Endothelial cell of umbilical vein (primary cell): ENCODE measurements at regions not wholly inside any gene's neighbourhood (a gene's known extent, or its start where the extent isn't known, plus 50 kb on each side); places are given as distances from the start of the nearest gene placed in this dataset.

Experiments used
- BruUV-seq: library from RNA; stranded (reverse); fragments of 400-500 nt; replicated peaks from 2 replicates; lab custom pipeline; 2021; lab: Mats Ljungman, UMichigan
- CTCF ChIA-PET: fragments of 300-600, 350-600 bp; sonication (Branson Sonifier 250); formaldehyde crosslinking; loops from one replicate; lab custom pipeline; 2021; ENCODE audit warnings: antibody characterized with exemption, inconsistent platforms; lab: Charles Lee
- POLR2A ChIA-PET: fragments of 300-600, 350-600 bp; sonication (Branson Sonifier 250); formaldehyde crosslinking; loops from one replicate; lab custom pipeline; 2021; ENCODE audit warnings: antibody characterized with exemption, inconsistent platforms; lab: Charles Lee
- DNase-seq: peaks from one replicate; pipeline ENCODE4 v3.0.0-alpha.2; 2011; ENCODE audit warnings: low read depth, low spot score
- FAIRE-seq: peaks from 2 replicates; lab custom pipeline; 2011; peaks lifted over from hg19 to GRCh38; lab: Jason Lieb, UNC
- H2AFZ ChIP-seq: 2 replicates; pipeline ENCODE4 v1.6.0; 2012; ENCODE audit warnings: low read depth, low read length, control low read depth, inconsistent platforms
- H3K27ac ChIP-seq: 2 replicates; pipeline ENCODE4 v1.5.1; 2011; ENCODE audit warnings: low read depth, mild to moderate bottlenecking, control low read depth, low read length, moderate library complexity; ENCODE audit not compliant: insufficient read depth
- H3K27me3 ChIP-seq, 2 experiments: 2 replicates each; pipeline versions ENCODE4 v1.6.0 to v1.6.1; 2011; ENCODE audit warnings: low read length in 2 of 2, mixed read lengths in 1 of 2; ENCODE audit not compliant: control insufficient read depth in 2 of 2, insufficient read depth in 2 of 2
- H3K36me3 ChIP-seq, 2 experiments: 2 replicates in 1 of 2; 3 replicates in 1 of 2; pipeline ENCODE4 v1.5.1; 2011; ENCODE audit warnings: low read length in 2 of 2, mild to moderate bottlenecking in 1 of 2, moderate library complexity in 1 of 2; ENCODE audit not compliant: control insufficient read depth in 2 of 2, insufficient read depth in 2 of 2; ENCODE audit errors: extremely low read depth in 1 of 2
- H3K4me1 ChIP-seq: 3 replicates; pipeline ENCODE4 v1.5.1; 2011; ENCODE audit warnings: mild to moderate bottlenecking, low read length; ENCODE audit not compliant: control insufficient read depth, insufficient read depth; ENCODE audit errors: extremely low read depth
- H3K4me2 ChIP-seq: 2 replicates; pipeline ENCODE4 v1.6.1; 2011; ENCODE audit warnings: low read length, control low read depth, mixed read lengths; ENCODE audit not compliant: insufficient read depth
- H3K4me3 ChIP-seq, 3 experiments: fragments of 200-600 bp in 1 of 3; sonication (generic), shearing (Covaris generic) in 1 of 3; replicated peaks in 1 of 3; 2 replicates each; pipeline ENCODE4 v1.5.1; 2011 to 2016; ENCODE audit warnings: control low read depth in 3 of 3, low read length in 3 of 3, mild to moderate bottlenecking in 2 of 3, inconsistent platforms in 1 of 3, low read depth in 1 of 3, moderate library complexity in 1 of 3; ENCODE audit not compliant: insufficient read depth in 1 of 3
- H3K79me2 ChIP-seq: 2 replicates; pipeline ENCODE4 v1.6.0; 2012; ENCODE audit warnings: low read length, inconsistent platforms; ENCODE audit not compliant: control insufficient read depth, insufficient read depth
- H3K9ac ChIP-seq: replicated peaks from 2 replicates; pipeline ENCODE3; 2011; ENCODE audit warnings: low read length, control low read depth; ENCODE audit not compliant: insufficient read depth; ENCODE audit errors: extremely low read depth
- H3K9me1 ChIP-seq: replicated peaks from 3 replicates; pipeline ENCODE4 v1.6.0; 2011; ENCODE audit warnings: mild to moderate bottlenecking, low read length; ENCODE audit not compliant: control insufficient read depth, insufficient read depth; ENCODE audit errors: extremely low read depth
- H3K9me3 ChIP-seq: replicated peaks from 2 replicates; pipeline ENCODE4 v1.5.1; 2012; ENCODE audit warnings: low read length, inconsistent platforms; ENCODE audit not compliant: control insufficient read depth, insufficient read depth
- H4K20me1 ChIP-seq: replicated peaks from 2 replicates; pipeline ENCODE3; 2011; ENCODE audit warnings: mild to moderate bottlenecking, low read length; ENCODE audit not compliant: control insufficient read depth, insufficient read depth; ENCODE audit errors: extremely low read depth
- FOS ChIP-seq: IDR thresholded peaks from 2 replicates; pipeline ENCODE4 v1.6.1; 2011; ENCODE audit warnings: mild to moderate bottlenecking, low read length, moderate library complexity, borderline replicate concordance; ENCODE audit not compliant: insufficient read depth
- GATA2 ChIP-seq: IDR thresholded peaks from 2 replicates; pipeline ENCODE4 v1.7.0; 2011; ENCODE audit warnings: low read depth, mild to moderate bottlenecking, moderate library complexity, mixed read lengths, low read length; ENCODE audit not compliant: insufficient read length, insufficient read depth
- JUN ChIP-seq: IDR thresholded peaks from 2 replicates; pipeline ENCODE4 v1.6.1; 2011; ENCODE audit warnings: borderline replicate concordance, low read depth; ENCODE audit not compliant: insufficient read length, insufficient read depth
- MYC ChIP-seq: IDR thresholded peaks from one replicate; pipeline ENCODE4 v1.6.1; 2011; ENCODE audit warnings: mild to moderate bottlenecking, low read depth, low read length
- POLR2A ChIP-seq: IDR thresholded peaks from 2 replicates; pipeline ENCODE4 v1.6.1; 2012; ENCODE audit warnings: low read depth, mild to moderate bottlenecking, control low read depth, low read length
- POLR2AphosphoS5 ChIP-seq: IDR thresholded peaks from 2 replicates; pipeline ENCODE4 v1.6.1; 2012; ENCODE audit warnings: low read depth, mild to moderate bottlenecking, control low read depth, low read length, moderate library complexity; ENCODE audit not compliant: insufficient read depth
- dilution Hi-C: fragments of 300-500 bp; cut with MboI; formaldehyde crosslinking; loops from one replicate; pipeline ENCODE4 v1.15.0; 2019; ENCODE audit warnings: low sequenced_read_pairs; ENCODE audit not compliant: extremely low pct_ligation_motif_present
- intact Hi-C: fragments of 100-400 bp; cut with micrococcal nuclease; formaldehyde crosslinking; loops from one replicate; pipeline ENCODE4 v1.10.0; 2022
- TF ChIP-seq, protein P1 (sequence below), 2 donors: IDR thresholded peaks; 1 replicate in 1 of 2; 2 replicates in 1 of 2; pipeline ENCODE4 v1.5.1; 2011; ENCODE audit warnings: low read length in 2 of 2, mild to moderate bottlenecking in 2 of 2, moderate library complexity in 2 of 2, control low read depth in 1 of 2, inconsistent platforms in 1 of 2, low read depth in 1 of 2; ENCODE audit not compliant: insufficient read depth in 1 of 2; ENCODE audit errors: extremely low read depth in 1 of 2

DNA sequence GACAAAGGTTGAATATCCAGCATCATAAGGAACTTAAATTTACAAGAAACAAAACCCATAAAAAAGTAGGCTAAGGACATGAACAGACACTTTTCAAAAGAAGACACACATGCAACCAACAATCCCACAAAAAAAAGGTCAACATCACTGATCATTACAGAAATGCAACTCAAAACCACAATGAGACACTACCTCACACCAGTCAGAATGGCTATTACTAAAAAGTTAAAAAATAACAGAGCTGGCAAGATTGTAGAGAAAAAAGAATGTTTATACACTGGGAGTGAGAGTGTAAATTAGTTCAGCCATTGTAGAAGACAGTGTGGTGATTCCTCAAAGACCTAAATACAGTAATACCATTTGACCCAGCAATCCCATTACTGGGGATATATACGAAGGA lies 474.7 kb downstream of the TRIML1 start:
- BruUV-seq: no TSS peak
- Histone ChIP-seq H3K9me3 (peaks cover 7% of the 10 kb centered on the region), H3K36me3 (no peaks in the 10 kb centered on the region), H3K4me2 (no peak overlapping the region), H3K79me2 (no peaks in the 10 kb centered on the region), H3K9ac (no peak overlapping the region), H3K4me1 (no peaks in the 10 kb centered on the region), H4K20me1 (no peaks in the 10 kb centered on the region), H3K27ac (no peak overlapping the region), H3K27me3 (no peaks in the 10 kb centered on the region), H3K4me3 (no peak overlapping the region), H2AFZ (no peak overlapping the region), H3K9me1 (no peaks in the 10 kb centered on the region)
- dilution Hi-C loops (no loop called here), intact Hi-C loops (no loop called here)
- no peak for FAIRE-seq
- no peak for DNase-seq
- ChIA-PET CTCF (no interaction called here), POLR2A (no interaction called here)
- TF ChIP-seq MYC (no peak), GATA2 (no peak), JUN (no peak), POLR2A (no peak), POLR2AphosphoS5 (no peak), FOS (no peak)
- TF ChIP-seq, protein P1, sequence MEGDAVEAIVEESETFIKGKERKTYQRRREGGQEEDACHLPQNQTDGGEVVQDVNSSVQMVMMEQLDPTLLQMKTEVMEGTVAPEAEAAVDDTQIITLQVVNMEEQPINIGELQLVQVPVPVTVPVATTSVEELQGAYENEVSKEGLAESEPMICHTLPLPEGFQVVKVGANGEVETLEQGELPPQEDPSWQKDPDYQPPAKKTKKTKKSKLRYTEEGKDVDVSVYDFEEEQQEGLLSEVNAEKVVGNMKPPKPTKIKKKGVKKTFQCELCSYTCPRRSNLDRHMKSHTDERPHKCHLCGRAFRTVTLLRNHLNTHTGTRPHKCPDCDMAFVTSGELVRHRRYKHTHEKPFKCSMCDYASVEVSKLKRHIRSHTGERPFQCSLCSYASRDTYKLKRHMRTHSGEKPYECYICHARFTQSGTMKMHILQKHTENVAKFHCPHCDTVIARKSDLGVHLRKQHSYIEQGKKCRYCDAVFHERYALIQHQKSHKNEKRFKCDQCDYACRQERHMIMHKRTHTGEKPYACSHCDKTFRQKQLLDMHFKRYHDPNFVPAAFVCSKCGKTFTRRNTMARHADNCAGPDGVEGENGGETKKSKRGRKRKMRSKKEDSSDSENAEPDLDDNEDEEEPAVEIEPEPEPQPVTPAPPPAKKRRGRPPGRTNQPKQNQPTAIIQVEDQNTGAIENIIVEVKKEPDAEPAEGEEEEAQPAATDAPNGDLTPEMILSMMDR (IDR thresholded peaks at IDR 0.05; ENCODE audit: extremely low read depth in 1 of 2, insufficient read depth in 1 of 2, low read depth in 1 of 2, low read length in 2 of 2): no peak
